HEK293T (cell line): ENCODE measurements at regions not wholly inside any gene's neighbourhood (a gene's known extent, or its start where the extent isn't known, plus 50 kb on each side); places are given as distances from the start of the nearest gene placed in this dataset.

Source experiments
- ARNT ChIP-seq: fragments of 450-650 bp; IDR thresholded peaks from 2 replicates; pipeline ENCODE4 v1.6.1; 2017; ENCODE audit warnings: mild to moderate bottlenecking
- BHLHE40 ChIP-seq: fragments of 450-650 bp; IDR thresholded peaks from 2 replicates; pipeline ENCODE4 v1.6.1; 2016; ENCODE audit warnings: mild to moderate bottlenecking, moderate library complexity, borderline replicate concordance
- CTBP1 ChIP-seq: fragments of 450-650 bp; IDR thresholded peaks from 2 replicates; pipeline ENCODE4 v1.6.1; 2016; ENCODE audit warnings: borderline replicate concordance
- ELF4 ChIP-seq: fragments of 450-650 bp; IDR thresholded peaks from 2 replicates; pipeline ENCODE4 v1.6.1; 2017; ENCODE audit warnings: antibody characterized with exemption
- FOXA1 ChIP-seq: fragments of 450-650 bp; IDR thresholded peaks from 2 replicates; pipeline ENCODE4 v1.6.1; 2016; ENCODE audit warnings: mild to moderate bottlenecking
- FOXK2 ChIP-seq: fragments of 450-650 bp; IDR thresholded peaks from 2 replicates; pipeline ENCODE4 v1.6.1; 2016; ENCODE audit warnings: mild to moderate bottlenecking
- FOXM1 ChIP-seq: fragments of 450-650 bp; IDR thresholded peaks from 2 replicates; pipeline ENCODE4 v1.6.1; 2017; ENCODE audit warnings: mild to moderate bottlenecking, borderline replicate concordance
- HDGF ChIP-seq: fragments of 450-650 bp; IDR thresholded peaks from 2 replicates; pipeline ENCODE4 v1.6.1; 2017; ENCODE audit warnings: antibody characterized with exemption, borderline replicate concordance
- LEF1 ChIP-seq: fragments of 450-650 bp; IDR thresholded peaks from 2 replicates; pipeline ENCODE4 v1.6.1; 2017; ENCODE audit warnings: mild to moderate bottlenecking, borderline replicate concordance
- NFRKB ChIP-seq: fragments of 450-650 bp; IDR thresholded peaks from 2 replicates; pipeline ENCODE4 v1.6.1; 2016; ENCODE audit warnings: mild to moderate bottlenecking, moderate library complexity
- SP1 ChIP-seq: fragments of 450-650 bp; IDR thresholded peaks from 2 replicates; pipeline ENCODE4 v1.6.1; 2017
- SUZ12 ChIP-seq: fragments of 450-650 bp; IDR thresholded peaks from 2 replicates; pipeline ENCODE4 v1.6.1; 2016; ENCODE audit warnings: mild to moderate bottlenecking
- TARDBP ChIP-seq: fragments of 450-650 bp; IDR thresholded peaks from 2 replicates; pipeline ENCODE4 v1.6.1; 2016

GRCh38 chr9:3004572-3004971 is 160.7 kb upstream of the PUM3 start:
- TF ChIP-seq FOXA1 = no peak
- no peak for TF ChIP-seq HDGF
- no peak for TF ChIP-seq NFRKB
- no peak for TF ChIP-seq SUZ12
- no peak for TF ChIP-seq FOXK2
- no peak for TF ChIP-seq BHLHE40
- TF ChIP-seq SP1 = no peak
- no peak for TF ChIP-seq ARNT
- TF ChIP-seq ELF4 = no peak
- TF ChIP-seq LEF1 = no peak
- no peak for TF ChIP-seq FOXM1
- no peak for TF ChIP-seq TARDBP
- TF ChIP-seq CTBP1 = no peak
